ENCODE measurements at regions not wholly inside any gene's neighbourhood (a gene's known extent, or its start where the extent isn't known, plus 50 kb on each side); places are given as distances from the start of the nearest gene placed in this dataset.

DNA sequence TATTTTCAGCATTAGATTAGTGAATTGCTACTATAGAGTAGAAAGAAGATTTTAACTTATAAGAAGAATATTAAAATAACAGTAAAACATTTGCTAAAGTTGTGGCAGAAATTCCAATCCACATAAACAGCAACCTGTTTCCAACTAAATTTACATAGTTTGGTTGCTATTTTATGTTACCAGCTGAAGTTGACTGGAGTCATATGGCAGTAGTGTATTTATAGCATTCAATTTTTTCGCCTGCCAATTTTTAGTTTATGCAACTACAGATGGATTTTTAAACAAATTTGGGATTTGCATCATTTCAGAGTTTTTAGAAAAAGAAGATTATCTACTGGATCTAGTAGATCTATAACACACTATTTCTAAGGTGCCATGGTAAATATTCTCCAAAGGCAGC, 332.5 kb upstream of the BCHE start:
- ATAC-seq = no peak
- Histone ChIP-seq H3K36me3 (replicated peaks in 1 of 2; ENCODE audit: insufficient read depth in 1 of 2, low read depth in 2 of 2) (no peaks in the 10 kb centered on the region), H3K27me3 (no peaks in the 10 kb centered on the region), H3K27ac (no peak overlapping the region), H3K4me1 (no peaks in the 10 kb centered on the region), H3K4me3 (no peak overlapping the region), H3K9me3 (no peaks in the 10 kb centered on the region)
- no peak for TF ChIP-seq POLR2A (IDR thresholded peaks at IDR 0.05)
- TF ChIP-seq, protein P1, sequence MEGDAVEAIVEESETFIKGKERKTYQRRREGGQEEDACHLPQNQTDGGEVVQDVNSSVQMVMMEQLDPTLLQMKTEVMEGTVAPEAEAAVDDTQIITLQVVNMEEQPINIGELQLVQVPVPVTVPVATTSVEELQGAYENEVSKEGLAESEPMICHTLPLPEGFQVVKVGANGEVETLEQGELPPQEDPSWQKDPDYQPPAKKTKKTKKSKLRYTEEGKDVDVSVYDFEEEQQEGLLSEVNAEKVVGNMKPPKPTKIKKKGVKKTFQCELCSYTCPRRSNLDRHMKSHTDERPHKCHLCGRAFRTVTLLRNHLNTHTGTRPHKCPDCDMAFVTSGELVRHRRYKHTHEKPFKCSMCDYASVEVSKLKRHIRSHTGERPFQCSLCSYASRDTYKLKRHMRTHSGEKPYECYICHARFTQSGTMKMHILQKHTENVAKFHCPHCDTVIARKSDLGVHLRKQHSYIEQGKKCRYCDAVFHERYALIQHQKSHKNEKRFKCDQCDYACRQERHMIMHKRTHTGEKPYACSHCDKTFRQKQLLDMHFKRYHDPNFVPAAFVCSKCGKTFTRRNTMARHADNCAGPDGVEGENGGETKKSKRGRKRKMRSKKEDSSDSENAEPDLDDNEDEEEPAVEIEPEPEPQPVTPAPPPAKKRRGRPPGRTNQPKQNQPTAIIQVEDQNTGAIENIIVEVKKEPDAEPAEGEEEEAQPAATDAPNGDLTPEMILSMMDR (IDR thresholded peaks at IDR 0.05) = no peak
- intact Hi-C loops (cut with DNase I) = no loop called here
- no peak for DNase-seq
- 58 to 63% methylated on average over 1 of the region's 1 CpG for WGBS, 2 donors

DNA sequence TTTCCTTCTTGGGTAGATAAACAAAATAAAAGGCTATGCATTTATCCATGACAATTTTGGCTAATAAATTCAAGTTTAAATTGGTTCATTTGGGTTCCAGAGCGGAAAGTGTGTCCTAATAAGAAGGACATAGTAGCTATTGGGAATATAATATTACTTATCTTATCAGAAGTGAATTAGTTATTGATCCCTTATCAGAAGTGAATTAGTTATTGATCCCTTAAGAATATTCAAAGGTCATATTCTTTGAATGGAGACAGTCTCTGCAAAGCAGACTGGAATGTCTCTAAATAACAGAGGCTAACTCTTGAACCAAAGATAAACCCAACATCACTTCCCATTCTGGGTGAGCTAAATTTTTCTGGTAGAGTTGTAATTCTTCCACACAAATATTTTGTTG, 290.7 kb upstream of the BCHE start:
- H3K27me3 ChIP-seq = no peaks in the 10 kb centered on the region
- H3K4me3 ChIP-seq = no peak overlapping the region
- no peaks in the 10 kb centered on the region for H3K36me3 ChIP-seq (replicated peaks in 1 of 2; ENCODE audit: insufficient read depth in 1 of 2, low read depth in 2 of 2)
- H3K4me1 ChIP-seq = no peaks in the 10 kb centered on the region
- intact Hi-C loops (cut with DNase I) = no loop called here
- no peak for TF ChIP-seq POLR2A (IDR thresholded peaks at IDR 0.05)
- TF ChIP-seq, protein P1 (IDR thresholded peaks at IDR 0.05) = no peak
- WGBS, 2 donors = 71 to 80% methylated on average over 1 of the region's 1 CpG
- DNase-seq = no peak
- no peaks in the 10 kb centered on the region for H3K9me3 ChIP-seq
- ATAC-seq = no peak
- no peak overlapping the region for H3K27ac ChIP-seq

DNA sequence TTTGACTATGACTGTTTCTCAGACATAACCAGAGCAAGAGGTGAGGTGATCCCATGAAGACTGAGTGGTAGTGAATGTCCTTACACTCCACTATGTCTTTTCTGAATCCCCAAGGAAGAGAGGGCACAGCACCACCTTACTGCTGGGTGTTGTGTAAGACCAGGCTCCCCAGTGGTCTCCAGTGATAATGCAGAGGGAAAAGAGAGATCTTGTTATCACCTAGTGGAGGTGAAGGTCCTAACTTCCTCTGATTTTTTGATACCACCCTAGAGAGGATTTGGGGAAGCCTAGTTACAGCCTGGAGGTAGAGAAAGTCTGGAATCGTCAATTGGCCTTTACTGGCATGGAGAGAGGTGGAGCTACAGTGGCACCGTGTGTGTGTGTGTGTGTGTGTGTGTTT, 288.0 kb upstream of the BCHE start:
- Histone ChIP-seq H3K4me1 (no peaks in the 10 kb centered on the region), H3K27ac (no peak overlapping the region), H3K9me3 (no peaks in the 10 kb centered on the region), H3K36me3 (replicated peaks in 1 of 2; ENCODE audit: insufficient read depth in 1 of 2, low read depth in 2 of 2) (no peaks in the 10 kb centered on the region), H3K27me3 (no peaks in the 10 kb centered on the region), H3K4me3 (no peak overlapping the region)
- TF ChIP-seq, protein P1 (IDR thresholded peaks at IDR 0.05) = no peak
- TF ChIP-seq POLR2A (IDR thresholded peaks at IDR 0.05) = no peak
- no peak for DNase-seq
- WGBS, 2 donors = 42 to 59% methylated on average over 2 of the region's 2 CpGs
- intact Hi-C loops (cut with DNase I) = no loop called here
- no peak for ATAC-seq

DNA sequence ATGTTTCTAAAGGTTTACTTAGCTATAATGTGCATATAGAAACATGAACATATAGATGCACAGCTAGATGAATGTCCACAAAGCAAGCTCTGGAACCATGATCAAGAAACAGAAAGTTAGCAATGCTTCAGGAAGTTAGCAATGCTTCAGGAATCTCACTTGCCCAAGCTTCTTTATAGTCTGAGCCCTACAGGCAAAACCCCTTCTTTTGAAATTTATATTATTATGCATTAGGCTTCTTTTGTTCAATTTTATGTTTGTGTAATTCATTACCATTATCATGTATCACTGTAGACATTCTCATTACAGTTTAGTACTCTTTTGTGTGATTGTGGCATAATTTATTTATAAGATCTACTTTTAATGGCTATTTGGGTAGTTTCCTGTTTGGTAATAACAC, 286.4 kb upstream of the BCHE start:
- no peaks in the 10 kb centered on the region for H3K36me3 ChIP-seq (replicated peaks in 1 of 2; ENCODE audit: insufficient read depth in 1 of 2, low read depth in 2 of 2)
- H3K4me3 ChIP-seq = no peak overlapping the region
- ATAC-seq = no peak
- H3K27ac ChIP-seq = no peak overlapping the region
- H3K27me3 ChIP-seq = no peaks in the 10 kb centered on the region
- no peaks in the 10 kb centered on the region for H3K9me3 ChIP-seq
- DNase-seq = no peak
- TF ChIP-seq, protein P1 (IDR thresholded peaks at IDR 0.05) = no peak
- no peak for TF ChIP-seq POLR2A (IDR thresholded peaks at IDR 0.05)
- intact Hi-C loops (cut with DNase I) = no loop called here
- no peaks in the 10 kb centered on the region for H3K4me1 ChIP-seq

DNA sequence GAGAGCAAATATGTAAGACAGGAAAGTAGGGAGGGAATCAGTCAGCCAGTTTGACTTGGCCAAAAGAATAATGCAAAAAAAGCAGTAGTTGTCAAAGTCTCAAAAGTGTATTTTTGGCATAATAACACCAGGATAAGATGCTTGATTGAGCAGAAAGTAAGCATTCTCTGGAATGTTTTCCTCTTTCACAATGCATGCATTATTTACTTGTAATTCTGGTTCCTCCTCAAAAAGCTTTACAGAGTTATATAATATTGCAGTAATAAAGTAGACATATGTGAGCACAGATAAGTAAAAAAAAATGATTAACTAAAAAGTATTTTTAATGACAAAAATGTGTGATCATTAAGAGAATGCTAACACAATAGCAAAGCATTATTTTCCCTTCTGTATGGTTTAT, 285.9 kb upstream of the BCHE start:
- DNase-seq = no peak
- intact Hi-C loops (cut with DNase I) = no loop called here

More for the DNA sequence above, 285.9 kb upstream of the BCHE start:
- no peak for ATAC-seq
- TF ChIP-seq POLR2A (IDR thresholded peaks at IDR 0.05) = no peak
- TF ChIP-seq, protein P1 (IDR thresholded peaks at IDR 0.05) = no peak
- H3K4me3 ChIP-seq = no peak overlapping the region
- H3K4me1 ChIP-seq = no peaks in the 10 kb centered on the region
- no peak overlapping the region for H3K27ac ChIP-seq
- no peaks in the 10 kb centered on the region for H3K9me3 ChIP-seq
- no peaks in the 10 kb centered on the region for H3K36me3 ChIP-seq (replicated peaks in 1 of 2; ENCODE audit: insufficient read depth in 1 of 2, low read depth in 2 of 2)
- H3K27me3 ChIP-seq = no peaks in the 10 kb centered on the region

Measured in body of pancreas (tissue), 4 donors.